NCI-H1417 treated with DMSO at 0.1 percent for 48 hours (cell line): ENCODE measurements at regions not wholly inside any gene's neighbourhood (a gene's known extent, or its start where the extent isn't known, plus 50 kb on each side); places are given as distances from the start of the nearest gene placed in this dataset.
"Not testable (repeated sequence)": the region's sequence is repeated elsewhere in the genome, so short reads cannot be mapped to it uniquely, and the experiment has no call there.

ENCODE experiments used
- DNase-seq: peaks from one replicate; lab custom pipeline; 2025; lab: John Stamatoyannopoulos, UW

DNA sequence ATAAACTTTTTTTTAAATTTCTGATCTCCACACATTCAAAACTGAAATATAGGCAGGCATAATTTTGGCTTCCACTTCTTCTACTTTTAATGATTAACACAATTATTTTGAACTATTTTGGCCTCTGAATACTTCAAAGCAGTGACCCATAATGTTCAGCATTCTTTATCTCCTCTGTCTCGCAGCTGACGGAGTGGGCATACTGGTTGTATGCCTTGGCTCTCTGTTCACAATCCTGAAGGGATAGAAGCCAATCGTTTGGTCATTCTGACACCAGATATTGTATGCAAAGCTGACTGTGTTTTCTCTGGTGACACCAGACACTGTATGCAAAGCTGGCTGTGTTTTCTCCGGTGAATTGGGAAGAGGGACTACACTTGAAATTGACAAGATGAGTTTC is 833.0 kb downstream of the EFNB2 start:
- no peak for DNase-seq

DNA sequence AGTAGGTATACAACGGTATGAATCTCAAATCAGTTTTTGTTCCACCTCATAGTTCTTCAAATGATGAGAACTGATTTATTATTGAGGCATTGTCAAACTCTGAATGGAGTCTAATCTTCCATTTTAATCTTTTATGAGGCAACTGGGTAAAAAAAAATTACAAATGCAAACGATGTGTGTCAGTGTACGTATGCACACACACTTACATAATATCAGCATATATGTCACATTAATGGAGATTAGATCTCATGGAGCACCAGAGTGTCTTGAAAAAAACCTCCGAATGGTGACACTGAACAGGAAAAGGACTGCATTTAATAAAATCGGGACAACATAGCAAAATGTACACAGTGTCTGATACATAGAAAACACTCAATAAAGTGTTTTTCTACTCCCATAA is 842.7 kb downstream of the EFNB2 start:
- no peak for DNase-seq

DNA sequence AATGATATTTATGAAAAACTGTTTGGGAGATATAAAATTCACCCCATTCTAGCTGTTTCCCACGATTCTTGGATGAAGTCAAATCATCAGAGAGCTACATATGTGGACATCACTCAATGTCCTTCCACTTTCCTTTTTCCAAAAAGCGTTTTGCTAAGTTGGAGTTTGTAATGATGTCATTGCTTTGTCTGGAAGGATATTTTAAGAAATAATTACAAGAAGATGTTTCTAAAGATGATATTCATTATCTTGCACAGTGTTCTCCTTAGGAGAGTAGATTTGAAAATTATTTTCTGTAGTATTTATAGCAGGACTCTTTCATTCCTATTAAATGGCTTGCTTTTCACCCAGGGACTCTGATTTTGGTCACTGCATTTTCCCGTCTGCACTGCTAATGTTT is 851.2 kb downstream of the EFNB2 start:
- DNase-seq: no peak

DNA sequence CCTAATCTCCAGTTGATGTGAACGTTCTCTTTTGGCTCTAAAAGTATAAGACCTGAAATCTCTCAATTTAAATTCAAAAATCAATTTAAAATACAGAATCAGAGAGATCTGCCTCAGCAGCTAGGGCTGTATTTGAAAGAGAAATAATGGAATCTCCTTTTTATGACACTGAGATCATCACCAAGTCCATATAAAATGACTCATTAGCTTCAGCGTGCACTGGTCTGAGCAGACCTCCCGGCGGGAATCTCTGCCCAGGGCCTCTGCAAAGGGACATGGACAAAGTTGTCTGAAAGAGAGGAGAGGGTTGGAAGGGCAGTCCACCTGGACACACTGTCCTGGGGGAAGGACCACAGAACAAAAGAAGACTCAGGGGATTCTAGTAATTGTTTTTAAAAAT is 855.6 kb downstream of the EFNB2 start:
- no peak for DNase-seq

DNA sequence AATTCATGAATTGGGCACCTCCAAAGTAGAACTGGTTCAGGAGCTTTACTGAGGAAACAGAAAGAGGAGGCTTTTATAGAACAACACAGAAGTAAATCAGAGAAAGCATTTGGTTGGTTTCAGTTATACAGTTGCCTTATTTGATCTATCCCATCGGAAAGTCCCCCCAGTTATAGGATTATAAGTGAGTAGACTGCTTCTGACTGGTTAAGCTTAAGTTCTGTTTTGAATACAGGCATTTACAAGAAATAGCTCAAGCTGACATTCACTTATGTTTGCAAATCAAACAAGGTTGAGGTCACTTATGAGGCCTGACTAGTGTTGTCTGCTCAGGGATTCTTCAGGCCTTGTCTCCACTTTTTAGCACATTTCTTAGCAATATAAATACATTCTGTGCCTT is 857.4 kb downstream of the EFNB2 start:
- no peak for DNase-seq

DNA sequence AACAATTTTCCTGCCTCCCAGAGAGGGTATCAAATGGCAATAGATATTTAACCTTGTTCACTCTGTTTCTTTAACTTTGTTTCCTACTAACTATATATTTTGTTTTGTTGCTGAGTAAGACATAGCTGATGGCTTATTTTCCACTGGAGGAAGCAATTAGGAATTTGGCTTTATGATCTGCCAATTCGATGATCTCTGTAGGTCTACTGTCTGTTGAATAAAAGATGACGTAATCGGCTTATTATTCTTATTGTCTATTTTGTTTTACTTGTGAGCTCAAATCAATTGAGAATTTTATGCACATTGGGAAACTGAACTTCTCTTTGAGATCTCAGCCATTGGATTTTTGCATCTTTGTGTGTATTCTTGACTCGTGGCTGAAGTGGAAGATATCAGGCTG is 862.6 kb downstream of the EFNB2 start:
- no peak for DNase-seq

DNA sequence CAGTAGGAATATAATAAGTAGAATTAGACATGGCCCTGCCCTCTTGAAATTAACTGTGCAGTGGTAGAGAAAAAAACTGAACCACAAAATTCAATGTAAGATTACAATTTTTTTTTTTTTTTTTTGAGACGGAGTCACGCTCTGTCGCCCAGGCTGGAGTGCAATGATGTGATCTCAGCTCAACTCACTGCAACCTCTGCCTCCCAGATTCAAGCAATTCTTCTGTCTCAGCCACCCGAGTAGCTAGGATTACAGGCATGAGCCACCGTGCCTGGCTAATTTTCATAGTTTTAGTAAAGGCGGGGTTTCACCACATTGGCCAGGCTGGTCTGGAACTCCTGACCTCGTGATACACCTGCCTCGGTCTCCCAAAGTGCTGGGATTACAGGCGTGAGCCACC is 864.3 kb downstream of the EFNB2 start:
- not testable (repeated sequence) for DNase-seq

DNA sequence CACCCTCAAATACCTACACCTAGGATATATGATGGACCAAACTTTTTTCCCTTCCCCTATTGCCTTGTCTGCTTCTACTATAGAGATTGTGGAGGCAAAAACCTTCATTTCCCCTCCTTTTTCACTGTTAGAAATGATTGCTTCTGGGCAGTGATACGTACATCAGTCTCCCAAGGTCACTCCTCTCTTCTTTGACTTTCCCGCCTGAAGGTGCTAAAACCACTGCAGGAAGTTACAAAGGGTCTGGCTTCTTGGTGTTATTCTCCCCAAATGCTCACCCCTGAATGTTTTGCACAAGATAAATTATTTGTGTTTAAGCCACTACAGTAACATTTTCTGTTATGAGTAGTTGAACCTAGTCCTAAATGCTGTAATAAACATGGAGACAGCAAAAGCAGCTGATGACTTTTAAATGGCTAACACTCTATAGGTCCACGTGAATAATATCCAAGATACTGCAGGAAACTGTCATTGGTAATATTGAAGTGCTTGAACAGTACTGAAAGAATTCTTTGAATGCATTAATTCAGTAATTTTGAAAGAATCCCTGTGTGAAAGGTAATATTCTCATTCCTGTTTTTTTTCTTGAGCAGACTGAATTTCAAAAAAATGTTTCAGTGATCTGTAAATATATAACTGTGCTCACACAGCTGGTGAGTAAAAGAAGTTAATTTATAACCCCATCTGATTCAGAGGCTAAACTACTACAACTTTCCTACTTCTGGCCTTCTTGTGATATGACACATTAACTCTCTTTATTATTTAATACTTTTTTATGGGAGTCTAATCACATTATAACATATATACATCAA is 865.1 kb downstream of the EFNB2 start:
- no peak for DNase-seq

DNA sequence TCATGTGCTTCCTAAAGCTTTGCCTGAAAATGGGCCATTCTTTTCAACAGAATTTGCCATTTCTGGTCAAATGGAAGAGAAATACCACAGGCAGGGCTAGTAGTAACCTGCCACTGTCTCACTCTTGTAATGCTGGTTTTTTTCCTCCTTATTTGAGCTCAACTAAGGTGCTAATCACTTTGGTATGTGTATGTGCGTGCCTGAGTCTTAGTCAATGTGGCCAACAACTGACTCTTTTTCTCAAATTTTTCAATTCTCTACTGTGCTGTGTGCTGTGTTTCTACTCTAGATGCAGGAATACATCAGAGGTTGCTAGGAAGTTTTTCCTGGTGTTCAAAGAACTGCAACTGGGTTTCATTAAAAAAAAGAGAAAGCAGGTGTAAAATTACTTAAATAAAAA is 870.2 kb downstream of the EFNB2 start:
- no peak for DNase-seq

DNA sequence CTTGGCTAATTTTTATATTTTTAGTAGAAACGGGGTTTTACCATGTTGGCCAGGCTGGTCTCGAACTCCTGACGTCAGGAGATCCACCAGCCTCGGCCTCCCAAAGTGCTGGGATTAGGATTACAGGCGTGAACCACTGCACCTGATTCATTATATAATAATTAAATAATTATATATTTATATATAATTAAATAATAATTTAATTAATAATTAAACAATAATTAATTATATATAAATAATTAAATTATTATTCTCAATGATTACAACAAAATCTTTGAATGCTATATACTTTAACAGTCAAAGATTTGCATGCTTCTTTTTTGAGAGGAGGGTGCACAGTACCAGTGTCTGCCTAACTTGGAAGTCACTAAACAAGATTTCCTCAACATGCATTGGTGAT is 872.3 kb downstream of the EFNB2 start:
- no peak for DNase-seq

DNA sequence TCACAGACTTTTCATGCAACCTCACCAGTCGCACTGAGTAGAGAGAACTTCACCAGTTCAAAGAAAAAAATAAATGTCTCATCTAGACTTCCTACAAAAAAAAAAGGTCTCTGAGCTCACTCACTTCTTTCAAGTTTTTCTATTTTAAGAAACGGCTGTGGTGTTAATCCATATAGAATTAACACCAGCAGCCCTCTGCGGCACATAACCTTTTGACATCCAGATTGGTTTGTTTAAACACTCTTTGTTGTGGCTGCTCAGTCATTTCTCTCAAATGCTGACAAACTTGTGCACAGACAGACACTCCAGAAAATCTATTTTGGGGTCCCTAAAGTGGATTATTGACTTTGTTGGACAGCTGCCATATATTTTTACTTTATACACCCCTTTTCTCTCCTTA is 874.9 kb downstream of the EFNB2 start:
- DNase-seq: no peak

DNA sequence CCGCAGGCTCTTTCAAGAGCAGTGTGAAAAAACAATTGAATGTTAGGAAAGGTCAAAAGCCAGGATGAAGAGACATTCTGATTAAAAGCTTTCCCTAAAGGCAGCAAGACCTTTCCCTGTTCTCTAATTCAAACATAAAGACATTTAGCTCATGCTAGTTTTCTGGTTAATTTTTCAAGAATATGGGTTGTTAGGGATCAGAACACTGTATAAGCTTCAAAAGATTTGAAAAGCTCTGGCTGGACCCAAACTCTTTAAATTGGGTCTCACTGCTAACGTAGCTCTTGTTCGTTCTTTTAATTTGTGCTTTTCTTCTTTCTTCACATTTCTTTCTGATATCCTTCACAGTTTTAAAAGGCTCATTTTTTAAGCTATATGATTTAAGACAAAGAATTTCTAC is 877.0 kb downstream of the EFNB2 start:
- no peak for DNase-seq

DNA sequence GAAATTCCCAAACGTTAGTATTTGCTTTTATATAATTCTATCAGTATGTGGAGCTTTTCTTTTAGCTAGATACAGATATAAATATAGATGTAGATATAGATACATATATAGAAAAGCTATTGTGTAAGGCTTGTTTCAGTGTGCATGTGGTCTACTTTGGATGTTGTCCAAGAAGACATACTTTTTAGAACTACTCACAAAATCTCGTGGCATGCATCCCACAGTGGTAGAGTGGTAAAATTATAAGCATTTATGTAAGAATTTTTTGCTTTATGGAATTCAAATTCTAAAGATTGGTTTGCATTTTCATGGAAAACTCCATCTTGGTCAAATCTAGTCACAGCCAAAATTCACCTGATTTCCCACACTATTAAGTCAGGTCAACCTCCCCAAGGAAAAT is 880.4 kb downstream of the EFNB2 start:
- DNase-seq: no peak

DNA sequence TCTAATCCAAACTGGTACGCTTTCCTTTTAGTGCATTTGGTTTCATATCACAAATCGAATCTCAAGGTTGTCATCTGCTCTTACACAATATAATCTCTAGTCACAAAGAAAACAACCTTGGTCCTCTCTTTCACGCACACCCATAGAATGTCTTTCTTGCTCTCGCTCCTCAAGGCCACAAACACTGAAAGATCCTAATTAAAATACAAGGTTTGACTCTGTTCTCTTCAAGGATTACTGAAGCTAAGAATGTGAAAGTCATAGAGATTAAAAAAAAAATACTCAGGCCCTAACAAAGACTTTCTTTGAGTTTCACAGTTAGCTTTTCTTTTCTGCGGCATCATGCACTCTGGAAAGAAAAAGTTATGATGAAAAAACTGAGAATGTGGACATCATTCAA is 891.5 kb downstream of the EFNB2 start:
- DNase-seq: no peak

DNA sequence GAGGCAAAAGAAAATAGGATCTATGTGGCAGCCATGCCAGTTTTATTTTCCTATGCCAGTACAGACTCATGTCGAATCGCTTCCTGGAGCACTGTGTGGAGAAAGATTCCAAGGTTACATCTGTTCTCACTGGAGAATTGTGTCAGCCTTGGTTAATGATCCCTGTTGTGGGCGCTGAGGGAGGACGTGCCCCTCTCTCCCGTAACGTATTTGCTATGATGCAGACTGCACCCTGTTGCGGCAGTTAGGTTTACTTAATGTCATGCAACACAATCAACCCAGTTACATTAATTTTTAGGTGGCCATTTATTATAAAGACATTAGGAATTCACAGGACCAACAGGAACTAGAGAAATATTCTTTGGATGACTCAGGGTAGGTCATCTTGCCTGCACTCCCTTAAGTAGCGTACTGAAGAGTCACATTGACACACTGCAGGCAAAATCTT is 892.9 kb downstream of the EFNB2 start:
- no peak for DNase-seq

DNA sequence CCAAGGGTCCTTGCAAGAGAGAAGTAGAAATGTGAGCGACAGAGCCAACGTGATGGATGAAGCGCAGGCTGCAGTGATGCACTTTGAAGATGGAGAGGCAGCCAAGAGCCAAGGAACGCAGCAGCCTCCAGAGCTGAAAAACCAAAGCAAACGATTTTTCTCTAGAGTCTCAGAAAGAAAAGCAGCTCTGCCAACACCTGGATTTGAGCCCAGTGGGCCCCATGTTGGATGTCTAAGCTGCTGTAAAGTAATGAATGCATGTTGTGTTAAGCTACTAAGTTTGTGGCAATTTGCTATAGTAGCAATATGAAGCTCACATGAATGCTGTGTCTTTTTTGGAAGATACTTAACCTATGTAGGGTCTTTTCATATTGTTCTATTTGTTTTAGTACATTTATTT is 894.3 kb downstream of the EFNB2 start:
- DNase-seq: no peak

DNA sequence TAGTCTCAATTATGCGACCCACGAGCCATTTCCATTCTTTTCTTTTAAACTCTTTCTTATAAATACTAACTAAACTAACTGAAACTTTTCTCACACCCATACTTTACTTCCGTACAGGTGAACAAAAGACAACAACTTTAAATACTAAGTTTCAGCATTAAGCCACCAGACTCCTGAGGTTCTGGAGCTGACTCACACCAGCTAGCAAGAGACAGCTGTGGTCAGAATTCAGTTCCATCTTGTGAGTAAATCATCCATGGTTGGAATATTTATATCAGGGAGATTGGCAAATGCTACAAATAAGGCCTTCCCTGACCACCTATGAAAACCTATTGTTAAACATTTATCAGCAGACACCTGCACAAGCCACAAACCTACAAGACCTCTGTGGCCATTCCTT is 897.0 kb downstream of the EFNB2 start:
- DNase-seq: no peak

DNA sequence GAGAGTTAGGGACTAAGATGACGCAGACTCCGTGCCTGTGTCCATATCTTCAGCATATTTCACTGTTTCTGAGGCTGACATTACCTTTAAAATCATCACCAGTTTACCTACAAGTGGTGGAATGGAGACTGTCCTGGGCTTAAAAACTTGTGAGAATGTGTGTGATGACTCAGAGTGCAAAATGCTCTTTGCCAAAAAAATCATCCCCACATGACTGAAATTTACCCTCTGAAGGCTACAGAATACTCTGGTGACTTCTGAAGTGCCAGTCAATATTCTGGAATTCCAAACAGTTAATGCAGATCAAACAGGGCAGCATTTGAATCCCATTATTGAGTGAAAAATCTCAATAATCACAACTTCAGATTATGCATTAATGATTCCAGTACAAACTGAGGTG is 901.4 kb downstream of the EFNB2 start:
- no peak for DNase-seq

DNA sequence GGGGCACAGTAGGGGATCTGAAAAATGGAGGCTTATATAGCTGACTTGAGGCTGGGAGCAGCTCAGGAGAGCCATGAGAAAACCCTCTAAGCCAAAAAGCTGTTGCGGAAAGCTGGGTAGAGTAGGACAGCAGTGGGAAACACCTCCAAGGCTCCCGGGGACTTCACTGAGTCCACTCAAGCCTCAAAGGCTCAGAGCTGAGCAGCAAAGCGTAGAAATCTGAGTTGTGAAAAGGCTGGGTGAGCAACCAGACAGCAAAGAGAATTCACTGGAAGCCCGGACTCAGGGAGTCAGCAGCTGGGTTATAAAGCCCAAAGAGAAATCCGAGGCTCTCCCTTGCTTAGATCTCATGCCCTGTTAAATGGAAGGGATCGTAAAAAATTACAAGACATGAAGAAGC is 905.0 kb downstream of the EFNB2 start:
- no peak for DNase-seq

DNA sequence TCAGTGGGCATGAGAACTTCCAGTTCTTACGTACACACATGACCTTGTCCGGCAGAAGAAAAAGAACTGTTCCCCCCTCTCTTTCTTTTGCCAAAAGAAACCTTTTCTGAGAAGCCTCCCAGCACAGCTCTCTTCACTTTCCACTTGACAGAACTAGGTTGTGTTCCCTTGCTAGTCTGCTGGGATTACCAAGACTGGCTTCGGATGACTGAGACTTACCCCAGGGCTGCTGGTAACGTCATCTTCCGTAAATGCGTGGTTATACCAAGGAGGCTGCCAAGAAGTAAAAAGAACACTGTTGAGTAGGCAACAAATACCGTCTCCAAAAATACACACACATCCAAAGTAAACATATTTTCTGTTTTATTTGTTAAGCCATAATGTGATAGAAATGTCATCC is 908.2 kb downstream of the EFNB2 start:
- DNase-seq: no peak

DNA sequence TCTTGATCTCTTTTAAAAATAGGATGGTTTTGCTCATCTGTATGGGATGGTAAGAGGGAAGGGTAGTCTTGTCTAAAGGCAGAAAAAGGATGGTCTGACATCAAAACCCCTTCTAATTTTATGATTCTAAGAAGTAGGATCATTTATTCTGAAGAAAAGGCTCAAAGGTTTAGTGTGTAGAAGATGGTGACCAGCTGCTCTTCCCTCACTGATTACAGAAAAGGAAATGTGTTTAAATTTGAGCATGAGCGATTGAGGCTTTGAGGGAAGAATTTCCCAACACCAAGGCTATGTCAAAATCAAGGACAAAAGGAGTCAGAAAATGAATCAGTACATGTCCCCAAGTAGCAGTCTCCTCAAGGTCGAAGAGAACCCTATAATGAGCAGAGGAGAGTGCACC is 909.8 kb downstream of the EFNB2 start:
- DNase-seq: no peak

DNA sequence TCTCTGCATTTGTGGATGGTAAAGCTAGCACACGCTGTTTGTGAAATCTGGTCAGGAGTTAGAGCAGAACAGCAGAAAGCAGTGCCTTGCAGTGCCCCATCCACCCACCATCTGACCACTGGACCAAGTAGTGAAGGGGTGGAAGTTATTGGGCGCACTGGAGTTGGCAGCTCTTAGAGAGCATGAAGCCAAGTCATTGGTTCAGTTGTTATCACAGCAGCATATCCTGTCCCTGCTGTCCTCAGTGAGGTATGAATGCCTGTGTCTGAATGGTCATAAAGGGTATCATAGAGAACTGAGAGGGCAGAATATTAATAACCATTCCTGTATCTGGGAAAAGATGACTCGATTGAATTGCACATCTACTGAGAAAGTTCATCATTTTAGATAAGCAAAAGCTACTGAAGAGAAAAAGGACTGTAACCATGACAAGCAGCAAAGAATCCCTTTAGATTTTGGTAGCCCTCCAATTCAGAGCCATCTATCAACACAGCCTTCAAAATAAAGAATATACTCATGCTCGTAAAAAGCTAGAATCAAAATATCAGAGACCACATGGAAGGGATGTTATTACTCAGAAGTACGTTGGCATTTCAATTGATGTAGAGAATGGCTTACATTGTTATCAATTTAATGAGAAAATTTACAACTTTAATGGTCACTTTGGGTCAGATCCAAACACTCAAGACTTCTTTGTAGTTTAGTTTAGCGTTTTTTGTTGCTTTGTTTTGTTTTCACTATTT is 919.0 kb downstream of the EFNB2 start:
- no peak for DNase-seq

DNA sequence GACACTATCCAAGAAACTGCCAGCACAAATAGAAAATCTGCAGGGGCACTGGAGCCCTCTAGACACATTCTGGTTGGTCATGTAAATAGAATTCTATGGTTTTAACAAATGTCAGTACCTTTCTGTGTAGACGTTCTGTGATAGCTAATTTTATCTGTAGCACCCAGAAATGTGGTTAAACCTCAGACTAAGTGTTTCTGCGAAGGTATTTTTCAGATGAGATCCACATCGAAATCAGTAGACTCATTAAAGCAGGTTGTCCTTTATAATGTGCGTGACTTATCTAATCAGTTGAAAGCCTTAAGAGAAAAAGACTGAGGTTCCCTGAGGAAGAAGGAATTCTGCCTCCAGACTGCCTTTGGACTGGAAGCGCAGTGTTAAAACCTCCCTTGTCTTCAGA is 922.9 kb downstream of the EFNB2 start:
- DNase-seq: no peak

DNA sequence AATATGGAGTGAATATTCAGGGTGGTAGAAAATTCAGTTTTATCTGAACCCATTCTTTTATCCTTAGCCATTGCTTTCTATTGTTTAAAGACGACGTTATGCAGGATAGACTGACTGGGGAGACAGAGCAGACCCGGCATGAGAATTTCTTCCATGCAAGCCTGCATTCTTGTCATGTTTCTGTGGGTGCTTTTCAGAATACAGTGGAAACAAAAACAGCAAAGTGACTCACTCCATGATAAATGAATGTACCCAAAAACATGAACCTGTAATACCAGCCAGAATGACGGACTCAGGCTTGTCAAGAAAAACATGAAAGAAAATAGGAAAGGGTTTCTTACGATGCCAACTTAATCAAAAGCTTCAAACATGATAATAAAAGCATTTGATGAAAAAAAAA is 924.0 kb downstream of the EFNB2 start:
- DNase-seq: no peak
